A204.1 (cell line): ENCODE measurements at regions not wholly inside any gene's neighbourhood (a gene's known extent, or its start where the extent isn't known, plus 50 kb on each side); places are given as distances from the start of the nearest gene placed in this dataset.

Experiments
- FAIRE-seq: peaks from 2 replicates; lab custom pipeline; 2012; peaks lifted over from hg19 to GRCh38; lab: Jason Lieb, UNC

DNA sequence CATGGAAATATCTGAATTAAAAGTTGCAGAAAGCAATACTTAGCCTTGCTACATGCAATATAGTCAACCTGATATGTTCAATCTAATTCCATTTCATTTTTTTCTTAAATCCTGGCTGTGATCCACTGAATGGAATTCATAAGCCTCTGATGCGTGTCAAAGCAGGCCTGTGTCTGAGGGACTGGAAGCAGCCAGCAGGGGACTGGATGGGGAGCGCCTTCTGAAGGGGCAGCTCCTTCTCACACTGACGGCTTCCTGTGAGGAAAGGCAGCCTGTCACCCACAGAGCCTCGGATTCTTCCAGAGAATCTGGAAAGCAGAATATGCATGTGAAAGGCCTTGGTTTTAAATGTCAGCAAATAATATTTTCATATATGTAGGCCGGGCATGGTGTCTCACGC, 73.5 kb downstream of the KCNF1 start:
- no peak for FAIRE-seq

- no peak for FAIRE-seq
Observed at GRCh38 chr2:10985901-10986535, 74.3 kb downstream of the KCNF1 start.

DNA sequence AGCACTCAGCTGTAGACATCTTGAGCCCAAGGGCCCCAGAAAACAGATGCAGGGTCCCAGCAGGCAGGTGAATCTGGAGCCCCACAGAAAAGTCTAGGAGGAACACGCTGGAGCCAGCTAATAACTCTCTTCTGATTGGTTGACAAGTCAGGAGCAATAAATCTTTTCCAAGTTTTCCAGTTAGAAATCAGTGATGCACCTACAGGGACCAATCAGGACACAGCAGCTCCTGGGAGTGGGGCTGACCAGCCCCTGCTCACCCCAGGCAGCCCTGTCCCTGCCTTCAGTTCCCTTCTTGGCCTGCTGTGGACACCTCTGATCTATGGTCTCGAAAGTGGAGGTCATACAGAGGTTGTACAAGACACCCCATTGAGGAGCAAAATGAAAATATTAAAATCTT, 75.7 kb downstream of the KCNF1 start:
- no peak for FAIRE-seq

DNA sequence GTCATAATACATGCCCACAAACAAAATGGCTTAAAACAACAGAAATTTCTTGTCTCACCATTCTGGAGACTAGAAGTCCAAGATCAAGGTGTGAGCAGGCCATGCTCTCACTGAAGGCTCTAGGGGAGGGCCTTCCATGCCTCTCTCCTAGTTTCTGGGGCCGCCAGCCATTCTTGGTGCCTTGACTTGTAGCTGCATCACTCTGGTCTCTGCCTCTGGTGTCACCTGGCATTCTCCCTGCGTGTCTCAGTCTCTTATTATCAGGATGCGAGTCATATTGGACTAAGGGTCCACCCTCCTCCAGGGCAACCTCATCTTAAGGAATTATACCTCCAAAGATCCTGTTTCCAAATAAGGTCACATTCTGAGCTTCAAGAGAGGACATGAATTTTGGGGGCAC, 76.1 kb downstream of the KCNF1 start:
- no peak for FAIRE-seq

GRCh38 chr2:10989151-10989550, 77.4 kb downstream of the KCNF1 start:
- no peak for FAIRE-seq

DNA sequence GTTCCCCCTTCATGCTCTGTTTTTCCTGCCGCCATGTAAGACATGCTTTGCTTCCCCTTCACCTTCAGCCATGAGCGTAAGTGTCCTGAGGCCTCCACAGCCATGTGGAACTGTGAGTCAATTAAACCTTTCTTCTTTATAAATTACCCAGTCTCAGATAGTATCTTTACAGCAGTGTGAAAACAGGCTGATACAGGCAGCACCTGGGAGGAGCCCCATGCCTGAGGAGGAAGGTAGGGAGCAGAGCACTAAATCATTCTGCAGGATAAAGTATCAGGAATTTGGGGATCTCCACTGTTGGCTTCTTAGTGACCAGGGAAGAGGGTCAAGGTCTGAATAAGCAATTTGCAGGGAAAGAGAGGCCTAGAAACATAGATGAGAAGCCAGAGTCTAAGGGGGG, 78.0 kb downstream of the KCNF1 start:
- FAIRE-seq: no peak

DNA sequence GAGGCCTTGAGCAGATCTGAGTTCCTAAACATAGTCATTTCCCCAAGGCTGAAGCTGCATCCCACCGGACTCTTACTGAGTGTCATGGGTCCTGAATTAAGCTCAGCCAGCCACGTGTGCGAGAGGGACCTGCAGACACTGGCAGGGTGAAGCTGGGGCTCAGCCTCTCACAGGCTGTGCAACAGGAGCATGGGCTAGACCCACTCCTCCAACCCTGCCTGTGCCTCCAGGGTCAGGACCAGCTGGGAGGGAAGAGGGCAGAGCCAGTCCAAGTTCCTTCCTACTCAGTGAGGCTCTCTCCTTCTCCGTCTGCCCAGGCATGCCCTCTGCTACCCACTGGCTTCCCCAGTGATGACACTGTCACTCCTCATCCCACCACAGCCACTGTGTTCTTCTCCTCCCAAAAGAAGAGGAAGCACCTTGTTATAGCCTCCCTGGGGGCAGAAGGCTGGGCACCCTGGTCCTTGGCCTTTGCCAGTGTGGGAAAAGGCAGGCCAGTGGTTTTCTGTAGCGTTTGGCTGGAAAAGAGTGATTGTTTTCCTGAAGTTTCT, 78.9 kb downstream of the KCNF1 start:
- FAIRE-seq: no peak

- no peak for FAIRE-seq
Observed at GRCh38 chr2:10992023-10992791, 80.5 kb downstream of the KCNF1 start.

- FAIRE-seq: no peak
Observed at GRCh38 chr2:10993001-10993481, 81.3 kb downstream of the KCNF1 start.

DNA sequence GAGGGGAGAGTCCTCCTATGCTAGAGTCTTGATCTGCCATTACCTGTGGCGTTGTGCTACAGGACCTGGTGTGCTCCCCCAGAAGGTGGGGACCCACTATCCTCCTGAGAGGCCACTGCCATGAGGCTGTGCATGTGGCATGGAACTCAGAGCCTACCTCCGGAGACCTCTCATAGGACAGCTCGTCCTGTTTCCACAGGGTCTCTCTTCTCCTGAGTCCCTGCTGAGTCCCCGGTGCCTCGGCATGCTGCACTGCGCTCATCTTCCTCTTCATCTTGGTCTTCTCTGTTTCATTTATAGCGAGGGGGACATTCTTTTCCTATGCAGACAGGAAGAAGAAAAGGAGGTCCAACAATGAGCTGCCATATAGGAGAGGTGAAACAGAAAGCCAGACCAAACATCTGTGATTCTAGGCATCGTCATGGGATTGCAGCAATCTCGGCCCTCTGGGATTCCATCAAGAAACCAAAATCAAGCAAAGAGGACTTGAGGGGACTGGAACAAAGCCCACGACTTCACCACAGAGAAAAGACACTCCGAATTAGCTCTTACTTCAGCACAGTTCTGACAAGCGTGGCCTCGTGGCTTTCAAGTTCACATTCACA, 83.7 kb downstream of the KCNF1 start:
- FAIRE-seq: no peak

GRCh38 chr2:11004199-11004598, 92.5 kb downstream of the KCNF1 start:
- no peak for FAIRE-seq

GRCh38 chr2:11005032-11005431, 93.3 kb downstream of the KCNF1 start:
- no peak for FAIRE-seq

DNA sequence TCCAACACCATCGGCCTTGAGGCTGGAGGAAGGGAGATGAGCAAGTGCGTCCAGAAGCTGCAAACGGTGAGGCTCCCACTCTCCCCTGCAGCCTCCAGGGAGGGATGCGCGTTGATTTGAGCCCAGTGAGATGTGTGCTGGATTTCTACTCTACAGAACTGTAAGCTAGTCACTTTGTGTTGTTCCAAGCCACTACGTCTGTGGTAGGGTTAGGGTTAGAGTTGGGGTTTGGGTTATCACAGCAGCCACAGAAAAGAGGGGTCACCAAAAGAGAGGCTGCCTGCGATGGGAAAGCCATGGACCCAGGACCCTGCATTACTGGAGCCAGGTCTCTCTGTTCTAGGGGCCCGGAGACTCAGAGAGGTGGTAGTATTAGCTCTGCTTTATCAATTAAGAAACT, 94.5 kb downstream of the KCNF1 start:
- no peak for FAIRE-seq

DNA sequence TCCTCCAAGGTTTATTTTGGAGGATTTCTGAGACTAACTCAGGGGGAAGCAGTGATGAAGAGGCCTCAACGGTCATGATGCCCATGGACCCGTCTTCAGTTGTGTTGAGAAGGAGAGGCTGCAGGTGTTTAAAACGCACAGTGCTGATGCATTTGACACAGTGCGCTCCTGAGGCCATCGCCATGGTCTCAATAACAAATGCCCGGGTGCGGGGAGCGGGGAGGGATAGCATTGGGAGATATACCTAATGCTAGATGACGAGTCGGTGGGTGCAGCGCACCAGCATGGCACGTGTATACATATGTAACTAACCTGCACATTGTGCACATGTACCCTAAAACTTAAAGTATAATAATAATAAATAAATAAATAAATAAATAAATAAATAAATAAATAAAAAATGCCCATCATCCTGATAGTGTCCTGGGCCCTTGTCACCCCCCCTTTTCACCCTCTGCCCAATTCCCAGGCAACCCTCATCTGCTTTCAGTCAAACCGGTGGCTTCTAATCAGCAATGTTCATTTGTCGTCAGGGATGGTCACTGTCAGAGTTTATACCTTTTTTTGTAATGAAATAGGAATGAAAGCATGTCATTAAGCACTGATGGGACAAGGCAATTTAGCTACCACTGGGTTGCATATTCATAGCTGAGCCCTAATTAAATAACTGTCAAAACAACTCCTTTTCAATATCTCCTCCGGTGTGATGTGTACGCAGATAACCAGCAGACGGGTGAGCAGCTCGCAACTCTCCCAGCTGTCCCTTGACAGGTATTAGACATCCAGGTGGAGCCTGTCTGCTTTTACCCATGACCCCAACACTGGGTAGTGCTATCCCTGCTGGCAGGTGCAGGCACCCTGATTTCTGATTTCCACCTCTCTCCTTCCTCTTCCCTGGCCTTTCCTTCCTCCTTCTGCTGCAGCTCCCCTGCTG, 95.9 kb downstream of the KCNF1 start:
- no peak for FAIRE-seq

DNA sequence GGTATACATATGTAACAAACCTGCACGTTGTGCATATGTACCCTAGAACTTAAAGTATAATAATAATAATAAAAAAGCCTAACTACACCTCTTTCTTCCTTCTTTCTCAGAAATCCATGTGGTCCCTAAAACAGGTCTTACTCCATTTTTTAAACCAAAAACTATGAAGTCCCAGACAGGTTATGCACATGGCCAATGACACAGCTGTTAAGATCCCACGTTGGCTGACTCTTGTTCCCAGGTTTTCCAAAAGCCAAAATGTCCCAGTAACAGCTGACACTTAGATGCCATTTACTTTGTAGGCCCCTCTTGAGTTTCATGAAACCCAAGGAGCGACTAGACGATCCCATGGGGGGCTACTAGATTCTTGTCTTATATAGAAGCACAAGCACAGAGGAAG, 97.0 kb downstream of the KCNF1 start:
- FAIRE-seq: no peak

DNA sequence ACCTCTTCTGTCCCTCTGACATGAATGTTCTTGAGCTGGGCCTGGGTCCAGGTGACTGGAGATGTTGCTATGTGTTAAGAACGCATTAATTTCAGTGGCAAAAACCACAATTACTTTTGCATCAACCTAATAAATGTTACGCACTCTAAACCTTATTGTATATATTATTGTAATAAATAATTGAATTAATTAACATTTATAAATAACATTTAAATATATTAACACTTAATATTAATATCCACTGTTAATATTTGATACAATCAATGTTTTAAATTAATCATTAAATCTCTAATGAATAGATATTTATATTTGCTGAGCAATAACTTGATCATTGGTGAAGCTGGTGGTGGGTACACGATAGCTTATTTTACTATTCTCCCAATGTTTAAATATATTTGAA, 97.4 kb downstream of the KCNF1 start:
- FAIRE-seq: peak; percentile 76

- FAIRE-seq: no peak
Observed at GRCh38 chr2:11009891-11010290, 98.2 kb downstream of the KCNF1 start.

GRCh38 chr2:11011359-11011758, 99.6 kb downstream of the KCNF1 start:
- FAIRE-seq: no peak

DNA sequence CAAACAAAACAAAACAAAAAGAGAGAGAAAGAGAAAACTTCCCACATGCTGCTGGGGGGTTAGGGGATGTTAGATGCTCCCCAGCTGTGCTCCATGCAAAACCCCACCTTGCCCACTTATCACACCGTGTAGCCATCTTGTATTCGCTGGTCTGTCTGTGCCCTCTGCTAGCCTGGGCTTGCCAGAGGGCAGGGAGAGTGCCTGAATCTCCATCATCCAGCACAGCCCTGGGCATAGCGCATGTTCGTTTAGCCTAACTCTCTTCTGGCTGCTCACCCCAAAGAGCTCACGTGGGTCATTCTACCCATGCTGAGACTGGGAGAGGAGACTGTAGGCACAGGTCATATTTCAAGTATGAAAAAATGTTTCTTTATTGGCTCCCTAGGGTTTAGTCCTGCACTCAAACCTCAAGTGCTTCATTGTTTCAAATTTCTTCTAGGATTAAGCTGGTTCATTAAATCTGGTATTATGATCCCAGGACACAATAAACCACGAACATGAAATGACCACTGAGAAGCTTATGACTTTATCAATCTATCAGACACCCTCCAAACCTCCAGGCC, 100.5 kb downstream of the KCNF1 start:
- no peak for FAIRE-seq

DNA sequence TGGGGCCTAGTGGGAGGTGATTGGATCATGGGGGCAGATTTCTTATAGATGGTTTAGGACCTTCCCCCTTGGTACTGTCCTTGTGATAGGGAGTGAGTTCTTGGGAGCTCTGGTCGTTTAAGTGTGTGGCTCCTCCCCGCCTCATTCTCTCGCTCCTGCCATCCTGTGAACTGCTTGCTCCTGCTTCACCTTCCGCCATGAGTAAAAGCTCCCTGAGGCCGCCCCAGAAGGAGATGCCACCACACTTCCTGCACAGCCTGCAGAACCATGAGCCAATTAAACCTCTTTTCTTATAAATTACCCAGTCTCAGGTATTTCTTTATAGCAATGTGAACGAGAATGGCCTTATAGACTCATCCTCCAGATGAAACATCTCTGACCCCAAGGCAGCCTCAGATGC, 101.5 kb downstream of the KCNF1 start:
- FAIRE-seq: no peak

- FAIRE-seq: no peak
Observed at GRCh38 chr2:11014026-11014425, 102.3 kb downstream of the KCNF1 start.
